Ascending aorta (tissue), 2 donors: ENCODE measurements at regions not wholly inside any gene's neighbourhood (a gene's known extent, or its start where the extent isn't known, plus 50 kb on each side); places are given as distances from the start of the nearest gene placed in this dataset.

Experiments used
- DNase-seq, 2 donors: peaks; one replicate each; pipeline ENCODE4 v3.0.0-alpha.2; 2019; ENCODE audit warnings: low spot score in 2 of 2
- H3K27ac ChIP-seq, 2 donors: fragments of 200-600 bp; sonication (generic); one replicate each; pipeline ENCODE4 v1.5.1; 2016 to 2017; ENCODE audit warnings: mild to moderate bottlenecking in 1 of 2
- H3K27me3 ChIP-seq: fragments of 200-600 bp; sonication (generic); one replicate; pipeline ENCODE4 v1.5.1; 2017
- H3K36me3 ChIP-seq, 2 donors: fragments of 200-600 bp; sonication (generic); one replicate each; pipeline ENCODE4 v1.5.1; 2016
- H3K4me1 ChIP-seq, 2 donors: fragments of 200-600 bp; sonication (generic); one replicate each; pipeline ENCODE4 v1.5.1; 2016 to 2017; ENCODE audit warnings: mild to moderate bottlenecking in 1 of 2
- H3K4me3 ChIP-seq, 2 donors: fragments of 200-600 bp; sonication (generic); one replicate each; pipeline ENCODE4 v1.5.1; 2016 to 2017; ENCODE audit warnings: mild to moderate bottlenecking in 1 of 2
- H3K9me3 ChIP-seq, 2 donors: fragments of 200-600 bp; sonication (generic); one replicate each; pipeline ENCODE4 v1.5.1; 2016
- CTCF ChIP-seq, 3 experiments: fragments of 200-600 bp in 2 of 3; fragments of 450-650 bp in 1 of 3; sonication (generic) in 2 of 3; IDR thresholded peaks; one replicate each; pipeline ENCODE4 v1.5.1; 2016 to 2019; ENCODE audit warnings: antibody characterized with exemption in 3 of 3, mild to moderate bottlenecking in 1 of 3, moderate library complexity in 1 of 3
- intact Hi-C: fragments of 100-400 bp; cut with DNase I; formaldehyde crosslinking; loops from one replicate; pipeline ENCODE4 v1.15.1; 2023

GRCh38 chr6:170456886-170457698, 96.0 kb downstream of the PSMB1 start:
- intact Hi-C loops, result no loop called here
- Histone ChIP-seq H3K9me3 (no peaks in the 10 kb centered on the region), H3K4me1 (no peaks in the 10 kb centered on the region), H3K36me3 (no peaks in the 10 kb centered on the region), H3K4me3 (no peak overlapping the region), H3K27me3 (no peaks in the 10 kb centered on the region), H3K27ac (no peak overlapping the region)
- no peak for TF ChIP-seq CTCF (IDR thresholded peaks at IDR 0.05)
- no peak for DNase-seq
